HCT116 (cell line): ENCODE measurements at regions not wholly inside any gene's neighbourhood (a gene's known extent, or its start where the extent isn't known, plus 50 kb on each side); places are given as distances from the start of the nearest gene placed in this dataset.

Experiments used
- ATAC-seq: fragments of 200-7000 bp; cut with Tn5 transposase; 2 replicates; pipeline ENCODE4 v1.9.1; 2020; ENCODE audit warnings: mild to moderate bottlenecking, moderate library complexity
- BruUV-seq: library from RNA; stranded (reverse); fragments of 400-500 nt; replicated peaks from 2 replicates; lab custom pipeline; 2021; lab: Mats Ljungman, UMichigan
- CTCF ChIA-PET: fragments of 300-600 bp; sonication (Branson Sonifier 250); formaldehyde crosslinking; loops from one replicate; lab custom pipeline; 2021; ENCODE audit warnings: antibody characterized with exemption; lab: Charles Lee
- POLR2A ChIA-PET: fragments of 300-600, 350-600 bp; sonication (Branson Sonifier 250); formaldehyde crosslinking; loops from one replicate; lab custom pipeline; 2021; ENCODE audit warnings: antibody characterized with exemption; lab: Charles Lee
- RAD21 ChIA-PET, 2 experiments: fragments of 300-600 bp; sonication (Branson Sonifier 250); formaldehyde crosslinking; loops; one replicate each; lab custom pipeline; 2023; ENCODE audit warnings: low total read pairs in 2 of 2; ENCODE audit not compliant: uncharacterized antibody in 2 of 2, unreplicated experiment in 2 of 2, low non-redundant PET in 1 of 2; lab: Charles Lee
- DNase-seq: peaks from one replicate; pipeline ENCODE4 v3.0.0-alpha.2; 2010; ENCODE audit warnings: low read depth, low spot score
- H2AFZ ChIP-seq: fragments of 200-600 bp; shearing (Covaris generic), sonication (generic); 2 replicates; pipeline ENCODE4 v1.6.1; 2017; ENCODE audit warnings: low read depth, mixed run types, mixed read lengths, antibody characterized with exemption, low read length; ENCODE audit not compliant: poor library complexity, severe bottlenecking
- H3K27ac ChIP-seq: 2 replicates; pipeline ENCODE4 v1.5.1; 2012; ENCODE audit warnings: low read depth, low read length
- H3K27me3 ChIP-seq: fragments of 200-600 bp; sonication (generic); 2 replicates; pipeline ENCODE4 v1.6.1; 2016; ENCODE audit warnings: mixed run types, low read length, mixed read lengths; ENCODE audit not compliant: insufficient read depth
- H3K36me3 ChIP-seq, 2 experiments: fragments of 200-500 bp in 1 of 2; fragments of 200-600 bp in 1 of 2; sonication (Bioruptor generic) in 1 of 2; sonication (generic) in 1 of 2; 2 replicates each; pipeline versions ENCODE4 v1.5.1 to v1.6.1; 2014 to 2016; ENCODE audit warnings: low read length in 2 of 2, inconsistent platforms in 1 of 2, mixed read lengths in 1 of 2, mixed run types in 1 of 2; ENCODE audit not compliant: insufficient read depth in 2 of 2, control insufficient read depth in 1 of 2
- H3K4me1 ChIP-seq, 2 experiments: fragments of 200-600 bp in 1 of 2; sonication (generic) in 1 of 2; 2 replicates each; pipeline versions ENCODE4 v1.5.1 to v1.6.1; 2012 to 2017; ENCODE audit warnings: low read length in 2 of 2, inconsistent platforms in 1 of 2, mild to moderate bottlenecking in 1 of 2, mixed read lengths in 1 of 2, mixed run types in 1 of 2, moderate library complexity in 1 of 2; ENCODE audit not compliant: insufficient read depth in 2 of 2, control insufficient read depth in 1 of 2
- H3K4me2 ChIP-seq: fragments of 200-600 bp; sonication (generic); 2 replicates; pipeline ENCODE4 v1.6.1; 2017; ENCODE audit warnings: mixed run types, low read length, mixed read lengths
- H3K4me3 ChIP-seq, 2 experiments: fragments of 200-600 bp in 1 of 2; sonication (generic) in 1 of 2; replicated peaks in 1 of 2; 2 replicates each; pipeline ENCODE4 v1.5.1; 2011 to 2016; ENCODE audit warnings: low read length in 2 of 2, control low read depth in 1 of 2, low read depth in 1 of 2, mild to moderate bottlenecking in 1 of 2, mixed read lengths in 1 of 2, mixed run types in 1 of 2
- H3K79me2 ChIP-seq: fragments of 200-600 bp; sonication (generic); 2 replicates; pipeline ENCODE4 v1.6.1; 2017; ENCODE audit warnings: mild to moderate bottlenecking, mixed run types, low read length, moderate library complexity, mixed read lengths; ENCODE audit not compliant: insufficient read depth
- H3K9ac ChIP-seq: fragments of 200-600 bp; sonication (generic); 2 replicates; pipeline ENCODE4 v1.6.1; 2016; ENCODE audit warnings: low read length, mixed read lengths
- H3K9me2 ChIP-seq: fragments of 200-600 bp; sonication (generic), shearing (Covaris generic); 2 replicates; pipeline ENCODE4 v1.6.1; 2017; ENCODE audit warnings: mixed run types, mild to moderate bottlenecking, moderate library complexity; ENCODE audit not compliant: insufficient read depth
- H3K9me3 ChIP-seq, 2 experiments: fragments of 200-500 bp in 1 of 2; fragments of 200-600 bp in 1 of 2; sonication (Bioruptor generic) in 1 of 2; sonication (generic) in 1 of 2; 2 replicates each; pipeline ENCODE4 v1.6.1; 2014 to 2017; ENCODE audit warnings: low read length in 2 of 2, mixed read lengths in 2 of 2, inconsistent platforms in 1 of 2, low read depth in 1 of 2, mild to moderate bottlenecking in 1 of 2, mixed run types in 1 of 2, moderate library complexity in 1 of 2; ENCODE audit not compliant: control insufficient read depth in 1 of 2, insufficient read depth in 1 of 2
- H4K20me1 ChIP-seq: fragments of 200-600 bp; sonication (generic), shearing (Covaris generic); 2 replicates; pipeline ENCODE4 v1.6.1; 2017; ENCODE audit warnings: mixed run types, mild to moderate bottlenecking, moderate library complexity; ENCODE audit not compliant: insufficient read depth
- CBX3 ChIP-seq: IDR thresholded peaks from 2 replicates; pipeline ENCODE4 v1.6.1; 2012; ENCODE audit warnings: low read depth
- CEBPB ChIP-seq: IDR thresholded peaks from 2 replicates; pipeline ENCODE4 v1.6.1; 2012; ENCODE audit warnings: low read depth
- EGR1 ChIP-seq: IDR thresholded peaks from 2 replicates; pipeline ENCODE4 v1.6.1; 2012; ENCODE audit warnings: low read depth
- ELF1 ChIP-seq: IDR thresholded peaks from 2 replicates; pipeline ENCODE4 v1.6.1; 2012; ENCODE audit warnings: low read depth, borderline replicate concordance
- EZH2 ChIP-seq: fragments of 200-600 bp; sonication (generic); IDR thresholded peaks from 2 replicates; pipeline ENCODE4 v1.6.1; 2017; ENCODE audit warnings: antibody characterized with exemption, mixed run types
- EZH2phosphoT487 ChIP-seq: fragments of 200-600 bp; IDR thresholded peaks from 2 replicates; pipeline ENCODE4 v1.6.1; 2018; ENCODE audit warnings: antibody characterized with exemption, borderline replicate concordance
- FOSL1 ChIP-seq: IDR thresholded peaks from 2 replicates; pipeline ENCODE4 v1.6.1; 2012; ENCODE audit warnings: low read depth
- MAX ChIP-seq: IDR thresholded peaks from 2 replicates; pipeline ENCODE4 v1.6.1; 2012
- POLR2A ChIP-seq: IDR thresholded peaks from 2 replicates; pipeline ENCODE4 v1.7.0; 2011; ENCODE audit warnings: borderline replicate concordance; ENCODE audit not compliant: insufficient read depth, insufficient read length; ENCODE audit errors: extremely low read depth
- RAD21 ChIP-seq: IDR thresholded peaks from 2 replicates; pipeline ENCODE4 v1.6.1; 2012; ENCODE audit warnings: low read depth, mild to moderate bottlenecking
- REST ChIP-seq: IDR thresholded peaks from 2 replicates; pipeline ENCODE4 v1.6.1; 2012; ENCODE audit warnings: low read depth
- SIN3A ChIP-seq: IDR thresholded peaks from 2 replicates; pipeline ENCODE4 v1.6.1; 2012; ENCODE audit warnings: low read depth
- SP1 ChIP-seq: IDR thresholded peaks from 2 replicates; pipeline ENCODE4 v1.6.1; 2012; ENCODE audit warnings: low read depth
- SRF ChIP-seq: IDR thresholded peaks from 2 replicates; pipeline ENCODE4 v1.6.1; 2012; ENCODE audit warnings: low read depth
- TCF7L2 ChIP-seq: IDR thresholded peaks from 2 replicates; pipeline ENCODE4 v1.7.0; 2011; ENCODE audit warnings: borderline replicate concordance, inconsistent platforms; ENCODE audit not compliant: insufficient read depth, insufficient read length; ENCODE audit errors: extremely low read depth
- YY1 ChIP-seq: IDR thresholded peaks from 2 replicates; pipeline ENCODE4 v1.6.1; 2011; ENCODE audit warnings: low read length, low read depth, moderate library complexity, mild to moderate bottlenecking; ENCODE audit not compliant: insufficient replicate concordance; ENCODE audit errors: extremely low read depth
- ZFX ChIP-seq: fragments of 450-650 bp; IDR thresholded peaks from 2 replicates; pipeline ENCODE4 v1.6.1; 2017
- ZNF274 ChIP-seq: fragments of 200-500 bp; sonication (Bioruptor generic); IDR thresholded peaks from 2 replicates; pipeline ENCODE4 v1.6.1; 2014; ENCODE audit warnings: mild to moderate bottlenecking, low read depth, low read length, inconsistent platforms
- intact Hi-C: fragments of 100-400 bp; cut with micrococcal nuclease; formaldehyde crosslinking; loops from 2 replicates; pipeline ENCODE4 v1.10.0; 2022
- TF ChIP-seq, protein P1 (sequence below): IDR thresholded peaks from 2 replicates; pipeline ENCODE4 v1.6.1; 2011; ENCODE audit warnings: mild to moderate bottlenecking, low read length, moderate library complexity; ENCODE audit not compliant: insufficient replicate concordance; ENCODE audit errors: extremely low read depth

DNA sequence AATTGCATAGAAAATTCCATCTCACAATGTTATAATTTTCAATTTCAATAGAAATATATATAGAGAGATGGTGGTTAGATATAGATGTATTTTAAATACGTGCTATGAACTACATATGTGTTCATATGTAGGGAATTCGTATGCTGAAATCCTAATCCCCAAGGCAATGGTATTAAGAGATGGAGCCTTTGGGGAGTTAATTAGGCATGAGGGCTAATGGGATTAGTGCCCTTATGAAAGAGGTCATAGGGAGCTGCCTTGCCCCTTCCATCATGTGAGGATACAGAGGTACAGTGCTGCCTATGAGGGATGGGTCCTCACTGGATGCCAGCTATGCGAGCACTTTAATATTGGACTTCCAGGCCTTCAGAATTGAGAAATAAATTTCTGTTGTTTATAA is 79.6 kb upstream of the CCDC54 start (continued):
- TF ChIP-seq REST = no peak
- no peak for TF ChIP-seq SRF
- no peak for TF ChIP-seq CBX3
- no peak for TF ChIP-seq ZNF274
- no peak for TF ChIP-seq CEBPB
- no peak for TF ChIP-seq POLR2A
- no peak for TF ChIP-seq MAX
- TF ChIP-seq EZH2phosphoT487 = no peak
- no peak for TF ChIP-seq EZH2
- TF ChIP-seq, all 23 proteins: peak for 0

- no peak overlapping the region for H3K9ac ChIP-seq
- no TSS peak for BruUV-seq
- TF ChIP-seq EZH2phosphoT487 (no peak), MAX (no peak), ZNF274 (no peak), FOSL1 (no peak), CEBPB (no peak), EGR1 (no peak), RAD21 (no peak), SIN3A (no peak), POLR2A (no peak), YY1 (no peak), SP1 (no peak), TCF7L2 (no peak), CBX3 (no peak), SRF (no peak), EZH2 (no peak), ELF1 (no peak), ZFX (no peak)
- TF ChIP-seq, protein P1, sequence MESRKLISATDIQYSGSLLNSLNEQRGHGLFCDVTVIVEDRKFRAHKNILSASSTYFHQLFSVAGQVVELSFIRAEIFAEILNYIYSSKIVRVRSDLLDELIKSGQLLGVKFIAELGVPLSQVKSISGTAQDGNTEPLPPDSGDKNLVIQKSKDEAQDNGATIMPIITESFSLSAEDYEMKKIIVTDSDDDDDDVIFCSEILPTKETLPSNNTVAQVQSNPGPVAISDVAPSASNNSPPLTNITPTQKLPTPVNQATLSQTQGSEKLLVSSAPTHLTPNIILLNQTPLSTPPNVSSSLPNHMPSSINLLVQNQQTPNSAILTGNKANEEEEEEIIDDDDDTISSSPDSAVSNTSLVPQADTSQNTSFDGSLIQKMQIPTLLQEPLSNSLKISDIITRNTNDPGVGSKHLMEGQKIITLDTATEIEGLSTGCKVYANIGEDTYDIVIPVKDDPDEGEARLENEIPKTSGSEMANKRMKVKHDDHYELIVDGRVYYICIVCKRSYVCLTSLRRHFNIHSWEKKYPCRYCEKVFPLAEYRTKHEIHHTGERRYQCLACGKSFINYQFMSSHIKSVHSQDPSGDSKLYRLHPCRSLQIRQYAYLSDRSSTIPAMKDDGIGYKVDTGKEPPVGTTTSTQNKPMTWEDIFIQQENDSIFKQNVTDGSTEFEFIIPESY = no peak
Measured at GRCh38 chr3:107307205-107307604, 70.0 kb upstream of the CCDC54 start.

More at GRCh38 chr3:107307205-107307604, 70.0 kb upstream of the CCDC54 start:
- POLR2A ChIA-PET = no interaction called here
- intact Hi-C loops = no loop called here
- DNase-seq (no peak), ATAC-seq (no peak)
- CTCF ChIA-PET = no interaction called here
- Histone ChIP-seq H3K4me2 (no peak overlapping the region), H3K27ac (no peak overlapping the region), H3K9me2 (no peaks in the 10 kb centered on the region), H3K9me3 (no peaks in the 10 kb centered on the region), H3K36me3 (no peaks in the 10 kb centered on the region), H3K4me1 (no peaks in the 10 kb centered on the region), H3K27me3 (no peaks in the 10 kb centered on the region), H3K79me2 (no peaks in the 10 kb centered on the region), H4K20me1 (no peaks in the 10 kb centered on the region), H2AFZ (no peak overlapping the region), H3K4me3 (no peak overlapping the region)
- RAD21 ChIA-PET = no interaction called here
